NCI-H2107 treated with DMSO at 0.1 percent for 48 hours (cell line): ENCODE measurements at regions not wholly inside any gene's neighbourhood (a gene's known extent, or its start where the extent isn't known, plus 50 kb on each side); places are given as distances from the start of the nearest gene placed in this dataset.

Experiments used
- DNase-seq: peaks from one replicate; lab custom pipeline; 2025; ENCODE audit not compliant: unreplicated experiment; lab: John Stamatoyannopoulos, UW

DNA sequence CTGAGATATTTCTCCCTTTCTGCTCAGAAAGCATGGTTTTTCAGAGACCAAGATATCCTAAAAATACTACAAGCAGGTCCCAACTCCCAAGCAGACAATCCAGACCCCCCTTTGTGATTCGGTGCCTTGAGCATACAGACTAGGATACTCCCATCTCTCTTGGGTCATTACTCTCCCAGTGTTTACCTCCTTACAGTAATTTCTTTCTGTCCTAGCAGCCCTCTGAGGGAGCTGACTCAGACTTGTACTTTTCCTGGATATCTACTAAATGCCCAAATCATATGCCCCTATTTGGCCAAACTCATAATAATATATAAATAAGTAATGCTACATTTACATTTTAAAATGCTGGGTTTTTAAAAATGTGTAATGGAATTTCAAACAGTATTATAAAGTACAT is 355.6 kb downstream of the LRIG3 start:
- no peak for DNase-seq

- no peak for DNase-seq
These were observed 353.7 kb downstream of the LRIG3 start for GRCh38 chr12:58566599-58566998.

DNA sequence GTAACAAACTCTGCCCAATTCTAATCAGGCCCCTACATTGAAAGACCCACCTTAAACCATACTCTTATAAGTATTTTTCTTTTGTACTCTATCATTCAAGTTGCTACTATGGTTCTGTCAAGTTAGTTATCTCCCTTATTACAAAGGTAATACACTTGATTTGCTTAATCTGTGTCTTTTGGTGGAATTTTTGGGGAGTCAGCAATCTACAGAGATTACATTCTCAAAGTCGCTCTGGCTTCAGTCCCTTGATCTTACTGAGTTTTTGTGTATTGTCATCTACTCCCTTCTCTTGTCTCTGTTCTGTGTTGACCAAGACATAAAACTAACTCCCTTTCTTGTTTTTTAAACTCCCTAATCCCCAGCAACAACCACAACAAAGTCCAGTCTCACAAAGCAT is 353.1 kb downstream of the LRIG3 start:
- DNase-seq = no peak

GRCh38 chr12:58570411-58570810 is 349.9 kb downstream of the LRIG3 start:
- no peak for DNase-seq

DNA sequence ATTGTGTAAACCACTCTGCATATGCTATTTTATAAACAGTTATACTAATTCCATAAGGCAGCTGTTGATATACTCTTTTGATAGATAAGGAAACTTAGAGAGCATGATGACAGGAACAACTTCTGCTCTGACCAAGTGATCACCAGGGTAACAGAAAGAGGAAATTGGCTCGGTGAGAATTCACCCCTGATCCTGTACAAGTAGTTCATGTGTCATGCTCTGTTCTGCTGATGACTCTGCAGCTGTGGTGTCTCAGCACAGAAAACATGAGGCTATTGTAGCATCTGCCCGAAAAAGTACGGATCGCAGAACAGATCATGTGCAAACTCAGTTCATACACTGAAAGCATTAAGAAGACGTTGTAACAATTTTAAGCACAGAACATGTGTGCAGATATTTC is 345.0 kb downstream of the LRIG3 start:
- DNase-seq = no peak

GRCh38 chr12:58576081-58576480 is 344.2 kb downstream of the LRIG3 start:
- DNase-seq = no peak

GRCh38 chr12:58576916-58577315 is 343.4 kb downstream of the LRIG3 start:
- no peak for DNase-seq

DNA sequence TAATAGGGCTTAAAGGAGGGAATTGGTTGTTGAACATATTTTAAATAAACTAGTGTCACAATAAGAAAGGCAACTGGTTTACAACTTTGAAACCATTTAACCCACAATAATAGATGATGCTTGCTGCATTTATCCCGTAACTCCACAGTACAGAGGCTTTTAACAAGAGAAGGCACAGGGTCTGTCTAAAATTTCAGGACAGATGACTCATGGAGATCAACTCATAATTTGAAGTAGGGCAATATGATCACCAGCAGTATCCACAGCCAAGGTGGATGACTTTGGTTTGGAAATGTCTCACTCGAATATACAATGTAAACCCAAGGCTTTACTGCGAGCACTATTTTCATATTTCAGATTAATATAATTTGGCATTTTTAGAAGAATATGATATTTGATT is 340.2 kb downstream of the LRIG3 start:
- no peak for DNase-seq

DNA sequence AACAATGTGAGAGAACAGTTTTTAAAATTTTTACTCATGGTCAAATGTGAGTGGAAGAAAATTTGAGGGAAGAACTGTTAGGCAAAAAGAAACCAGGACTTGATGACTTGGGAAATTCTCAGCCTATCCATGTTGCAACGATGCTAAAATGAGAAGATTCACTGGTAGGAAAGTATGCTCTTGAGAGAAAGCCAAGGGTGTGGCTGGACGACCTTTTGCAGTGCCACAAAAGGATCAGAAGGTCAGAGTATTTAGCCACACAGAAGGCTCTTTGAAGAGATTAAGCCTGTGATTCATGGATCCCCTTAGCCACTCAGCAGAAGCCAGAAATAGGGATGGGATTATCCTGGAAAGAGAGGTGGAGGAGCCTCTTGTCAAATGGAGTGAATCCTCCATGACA is 336.8 kb downstream of the LRIG3 start:
- no peak for DNase-seq

- no peak for DNase-seq
These were observed 336.4 kb downstream of the LRIG3 start for GRCh38 chr12:58583940-58584339.

DNA sequence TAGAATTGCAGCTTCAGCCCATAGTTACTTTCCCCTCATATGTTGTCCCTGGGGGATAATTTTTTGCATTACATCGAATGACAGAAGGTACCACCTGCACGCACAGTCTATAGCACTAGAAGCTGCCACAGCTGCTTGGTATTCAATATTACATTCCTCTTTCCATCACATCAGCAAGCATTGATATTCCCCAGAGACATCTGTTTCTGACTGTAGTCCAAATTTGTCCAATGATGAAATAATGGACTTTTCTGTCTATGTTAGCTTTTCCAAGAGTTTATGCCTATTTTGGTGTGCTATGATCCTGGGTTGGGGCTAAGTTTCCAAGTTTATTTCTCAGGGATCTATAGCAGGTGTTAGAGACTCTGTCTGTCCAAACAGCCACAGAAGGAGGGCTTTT is 335.4 kb downstream of the LRIG3 start:
- no peak for DNase-seq

DNA sequence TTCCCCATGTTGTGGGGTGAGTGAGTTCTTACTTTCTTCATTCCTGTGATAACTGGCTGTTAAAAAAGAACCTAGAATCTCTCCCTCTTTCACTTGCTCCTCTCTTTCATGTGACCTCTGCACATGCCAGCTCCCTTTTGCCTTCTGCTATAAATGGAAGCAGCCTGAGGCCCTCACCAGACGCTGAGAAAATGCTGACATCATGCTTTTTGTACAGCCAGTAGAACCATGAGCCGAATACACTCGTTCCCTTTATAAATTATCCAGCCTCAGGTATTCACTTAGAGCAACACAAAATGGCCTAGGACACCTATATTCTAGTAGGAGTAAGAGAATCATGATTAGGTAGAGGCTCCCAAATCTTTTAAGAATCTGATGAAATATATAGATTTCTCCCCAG is 333.5 kb downstream of the LRIG3 start:
- DNase-seq = no peak

DNA sequence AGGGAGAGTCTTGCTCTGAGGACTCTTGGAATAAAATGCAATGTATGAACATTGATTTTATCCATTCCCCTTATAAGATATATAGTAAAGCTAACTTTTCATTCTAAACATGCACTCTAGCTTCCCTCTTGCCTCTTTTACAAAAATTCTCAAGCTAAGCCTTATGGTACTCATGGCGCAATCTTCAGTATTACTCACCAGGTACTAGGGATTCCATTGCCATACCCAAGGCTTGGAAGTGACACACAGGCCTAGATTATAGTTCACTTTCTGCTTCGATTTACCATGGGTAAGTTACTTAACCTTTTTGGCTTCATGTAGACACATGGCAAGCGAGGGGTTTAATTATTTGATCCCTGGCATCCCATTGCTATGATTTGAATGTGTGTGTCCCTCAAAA is 331.5 kb downstream of the LRIG3 start:
- no peak for DNase-seq

- no peak for DNase-seq
These were observed 327.7 kb downstream of the LRIG3 start for GRCh38 chr12:58592475-58593207.

DNA sequence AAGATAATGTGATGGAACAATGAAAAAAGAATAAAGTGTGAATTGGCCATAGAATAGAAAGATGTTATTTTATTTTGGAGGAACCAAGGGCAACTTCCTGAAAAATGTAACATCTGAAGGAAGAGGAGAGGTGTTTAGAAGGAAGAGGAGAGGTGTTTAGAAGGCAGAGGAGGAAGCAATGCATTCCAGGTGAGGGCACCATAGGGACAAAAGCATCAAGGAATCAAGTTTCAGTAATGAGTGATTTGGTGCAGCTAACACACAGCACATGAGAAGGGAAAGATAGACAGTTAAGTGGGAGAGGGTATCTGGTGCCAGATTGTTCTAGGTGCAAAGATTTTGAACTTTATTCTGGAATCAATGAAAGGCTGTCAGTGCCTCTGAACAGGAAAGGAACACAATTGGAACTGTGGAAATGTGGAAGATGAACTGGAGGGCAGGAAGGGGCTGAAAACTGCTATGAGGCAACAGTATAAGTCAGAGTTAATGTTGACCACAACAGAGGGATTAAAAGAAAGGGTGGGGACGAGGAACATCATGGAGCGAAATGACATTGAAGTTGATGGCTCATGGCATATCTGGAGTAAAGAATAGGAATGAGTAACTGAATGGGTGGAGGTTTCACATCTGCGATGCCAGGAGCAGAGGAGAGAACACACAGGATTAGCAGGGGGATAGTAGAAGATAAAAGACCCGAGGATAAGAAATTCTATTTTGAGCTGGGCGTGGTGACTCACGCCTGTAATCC is 326.6 kb downstream of the LRIG3 start:
- DNase-seq = no peak

DNA sequence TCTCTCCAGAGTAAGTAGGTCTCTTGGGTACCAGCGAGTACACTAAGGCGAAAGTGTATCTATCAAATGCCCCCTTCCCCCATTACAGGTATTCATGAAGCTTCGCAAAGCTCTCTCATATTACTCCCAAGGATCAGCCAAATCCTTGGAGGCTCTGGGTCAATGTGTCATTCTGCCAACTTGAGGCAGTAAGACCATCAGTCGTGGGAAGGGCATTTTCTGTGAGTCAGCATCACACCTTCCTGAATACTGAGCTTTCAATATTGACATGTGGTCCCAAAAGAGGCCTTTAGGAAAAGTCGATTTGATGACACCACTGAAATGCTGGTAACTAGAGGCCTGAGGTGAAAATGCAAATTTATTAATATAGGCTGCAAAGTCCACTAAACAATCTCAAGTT is 323.9 kb downstream of the LRIG3 start:
- DNase-seq = no peak

- DNase-seq = no peak
These were observed 318.8 kb downstream of the LRIG3 start for GRCh38 chr12:58601529-58601928.

DNA sequence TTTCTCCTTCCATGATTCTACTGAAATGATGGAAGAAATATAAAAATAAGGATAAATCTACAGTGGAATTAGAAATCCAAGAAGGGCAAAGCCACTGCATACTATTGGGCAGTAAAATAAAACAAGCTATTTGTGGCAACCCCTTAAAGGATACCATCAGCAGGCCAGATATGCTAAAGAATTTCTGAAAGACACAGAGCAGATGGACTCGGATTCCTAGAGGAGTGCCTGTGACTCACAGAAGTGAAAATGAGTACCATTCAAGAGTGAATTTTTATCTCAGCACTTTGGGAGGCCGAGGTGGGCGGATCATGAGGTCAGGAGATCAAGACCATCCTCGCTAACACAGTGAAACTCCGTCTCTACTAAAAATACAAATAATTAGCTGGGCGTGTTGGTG is 318.1 kb downstream of the LRIG3 start:
- DNase-seq = no peak

DNA sequence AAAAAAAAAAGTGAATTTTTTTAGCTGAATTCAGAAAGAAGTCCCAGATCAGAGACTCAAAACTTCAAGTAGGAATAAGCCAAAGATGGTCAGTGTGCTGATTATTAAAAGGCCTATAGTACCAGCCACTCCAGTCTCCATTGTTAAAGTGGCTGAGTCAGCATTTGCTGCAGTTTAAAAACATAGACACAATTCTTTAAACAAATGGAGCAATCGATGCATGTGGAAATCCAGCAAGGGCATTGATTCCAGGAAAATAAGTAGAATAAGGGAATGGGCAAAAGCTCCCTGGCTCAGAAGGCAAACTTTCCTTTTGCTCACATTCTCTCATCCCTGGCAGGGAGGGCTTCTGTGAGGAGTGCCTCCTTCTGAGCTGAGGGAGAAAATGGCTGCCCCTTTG is 317.6 kb downstream of the LRIG3 start:
- DNase-seq = no peak

DNA sequence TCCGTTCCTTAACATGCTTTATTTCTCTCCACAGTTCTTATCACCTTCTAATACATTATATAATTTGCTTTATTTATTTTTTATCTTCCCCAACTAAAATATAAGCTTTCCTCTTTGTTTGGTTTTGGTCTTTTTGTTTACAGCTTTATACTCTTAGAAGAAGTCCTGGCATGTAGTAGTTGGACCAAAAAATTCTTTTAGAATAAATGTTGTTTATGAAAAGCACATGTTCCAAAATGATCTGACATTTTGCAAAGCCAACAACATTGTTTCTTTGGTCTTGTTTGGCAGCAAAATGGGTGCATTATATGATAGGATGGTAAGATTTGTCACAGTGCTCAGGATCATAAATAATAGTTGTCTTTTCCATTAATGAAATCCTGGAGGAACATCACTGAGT is 312.5 kb downstream of the LRIG3 start:
- DNase-seq = no peak

GRCh38 chr12:58608711-58609110 is 311.6 kb downstream of the LRIG3 start:
- no peak for DNase-seq

- no peak for DNase-seq
These were observed 305.3 kb downstream of the LRIG3 start for GRCh38 chr12:58615047-58615446.

DNA sequence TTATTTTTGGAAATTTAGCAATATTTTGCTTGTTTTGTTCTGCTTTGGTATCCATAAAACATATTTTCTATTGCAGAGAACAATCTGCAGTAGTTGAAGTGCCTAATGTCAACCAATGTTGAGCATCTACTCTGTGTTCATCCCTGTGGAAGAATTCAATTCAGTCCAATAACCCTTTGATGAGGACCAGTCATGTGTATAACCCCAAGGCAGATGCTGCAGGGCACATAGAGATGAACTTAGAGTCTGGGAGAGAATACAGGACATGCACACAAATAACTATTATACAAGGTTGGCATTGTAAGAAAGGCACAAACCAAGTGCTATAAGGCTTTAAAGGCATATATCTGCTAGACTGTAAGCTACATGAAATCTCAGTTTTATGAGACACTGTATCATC is 304.7 kb downstream of the LRIG3 start:
- DNase-seq = no peak
